ENCODE measurements at regions not wholly inside any gene's neighbourhood (a gene's known extent, or its start where the extent isn't known, plus 50 kb on each side); places are given as distances from the start of the nearest gene placed in this dataset.

DNA sequence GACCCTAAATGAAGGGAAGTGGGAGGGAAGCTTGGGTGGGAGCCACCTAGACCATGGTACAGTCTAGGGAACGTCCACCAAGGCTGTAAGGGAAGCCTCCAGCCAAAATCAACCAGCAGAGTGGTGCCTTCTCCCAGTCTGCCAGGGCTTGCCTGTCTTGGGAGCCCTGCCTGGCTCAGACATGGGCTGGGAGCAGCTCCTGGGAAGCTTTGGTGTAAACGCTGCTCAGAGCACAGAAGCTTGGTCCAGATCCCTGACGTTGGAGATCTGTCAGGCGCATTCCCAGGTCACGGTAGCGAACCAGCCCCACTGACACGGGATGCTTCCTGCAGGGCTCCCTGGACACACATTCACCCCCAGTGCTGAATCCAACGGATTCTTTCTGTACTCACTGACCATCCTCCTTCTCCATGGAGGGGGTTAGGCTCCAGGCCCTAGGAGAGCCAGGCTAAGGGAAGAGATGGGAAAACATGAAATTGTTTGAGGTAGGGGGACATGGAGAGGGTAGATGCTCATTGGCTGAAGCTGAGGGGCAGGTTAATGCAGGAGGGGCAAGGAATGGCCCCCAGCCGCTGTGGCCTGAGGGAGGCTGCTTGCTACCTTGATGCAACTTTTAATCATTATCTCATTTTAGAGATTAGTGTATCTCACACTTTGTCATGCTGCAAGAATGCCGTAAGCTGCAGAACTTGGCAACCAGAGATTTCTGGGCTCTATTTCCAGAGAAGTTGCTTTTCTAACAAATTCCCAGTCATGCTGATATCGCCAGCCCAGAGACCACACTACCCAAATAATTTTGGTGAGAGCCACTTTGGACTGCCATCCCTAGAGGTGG is 195.8 kb downstream of the UQCRFS1 start:
- Mint-ChIP-seq H3K9me3 (no peaks in the 10 kb centered on the region), H3K27ac (no peak overlapping the region), H3K27me3 (ENCODE audit: low read depth, poor library complexity) (peaks cover 60% of the 10 kb centered on the region), H3K4me1 (peaks cover 16% of the 10 kb centered on the region), H3K4me3 (no peak overlapping the region), H3K36me3 (ENCODE audit: low read depth) (no peaks in the 10 kb centered on the region)
- DNase-seq: no peak
- TF ChIP-seq, protein P1, sequence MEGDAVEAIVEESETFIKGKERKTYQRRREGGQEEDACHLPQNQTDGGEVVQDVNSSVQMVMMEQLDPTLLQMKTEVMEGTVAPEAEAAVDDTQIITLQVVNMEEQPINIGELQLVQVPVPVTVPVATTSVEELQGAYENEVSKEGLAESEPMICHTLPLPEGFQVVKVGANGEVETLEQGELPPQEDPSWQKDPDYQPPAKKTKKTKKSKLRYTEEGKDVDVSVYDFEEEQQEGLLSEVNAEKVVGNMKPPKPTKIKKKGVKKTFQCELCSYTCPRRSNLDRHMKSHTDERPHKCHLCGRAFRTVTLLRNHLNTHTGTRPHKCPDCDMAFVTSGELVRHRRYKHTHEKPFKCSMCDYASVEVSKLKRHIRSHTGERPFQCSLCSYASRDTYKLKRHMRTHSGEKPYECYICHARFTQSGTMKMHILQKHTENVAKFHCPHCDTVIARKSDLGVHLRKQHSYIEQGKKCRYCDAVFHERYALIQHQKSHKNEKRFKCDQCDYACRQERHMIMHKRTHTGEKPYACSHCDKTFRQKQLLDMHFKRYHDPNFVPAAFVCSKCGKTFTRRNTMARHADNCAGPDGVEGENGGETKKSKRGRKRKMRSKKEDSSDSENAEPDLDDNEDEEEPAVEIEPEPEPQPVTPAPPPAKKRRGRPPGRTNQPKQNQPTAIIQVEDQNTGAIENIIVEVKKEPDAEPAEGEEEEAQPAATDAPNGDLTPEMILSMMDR (IDR thresholded peaks at IDR 0.05): no peak

DNA sequence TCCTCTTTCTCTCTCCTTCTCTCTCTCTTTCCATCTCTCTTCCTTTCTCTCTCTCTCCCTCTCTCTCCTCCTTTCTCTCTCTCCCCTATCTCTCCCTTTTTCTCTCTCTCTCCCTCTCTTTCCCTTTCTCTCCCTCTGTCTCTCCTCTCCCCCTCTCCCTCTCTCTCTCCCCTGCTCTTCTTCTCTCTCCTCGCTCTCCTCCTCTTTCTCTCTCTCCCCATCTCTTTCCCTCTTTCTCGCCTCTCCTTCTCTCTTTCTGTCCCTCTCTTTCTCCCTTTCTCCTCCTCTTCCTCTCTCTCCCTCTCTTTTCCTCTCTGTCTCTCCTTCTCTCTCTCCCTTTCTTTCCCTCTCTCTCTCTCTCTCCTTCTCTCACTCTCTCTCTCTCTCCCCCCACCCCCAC is 196.6 kb downstream of the UQCRFS1 start:
- peaks cover 56% of the 10 kb centered on the region for H3K27me3 Mint-ChIP-seq (ENCODE audit: low read depth, poor library complexity)
- peaks cover 16% of the 10 kb centered on the region for H3K4me1 Mint-ChIP-seq
- DNase-seq: no peak
- no peak overlapping the region for H3K4me3 Mint-ChIP-seq
- H3K36me3 Mint-ChIP-seq (ENCODE audit: low read depth): no peaks in the 10 kb centered on the region
- no peaks in the 10 kb centered on the region for H3K9me3 Mint-ChIP-seq
- TF ChIP-seq, protein P1 (IDR thresholded peaks at IDR 0.05): no peak
- no peak overlapping the region for H3K27ac Mint-ChIP-seq

DNA sequence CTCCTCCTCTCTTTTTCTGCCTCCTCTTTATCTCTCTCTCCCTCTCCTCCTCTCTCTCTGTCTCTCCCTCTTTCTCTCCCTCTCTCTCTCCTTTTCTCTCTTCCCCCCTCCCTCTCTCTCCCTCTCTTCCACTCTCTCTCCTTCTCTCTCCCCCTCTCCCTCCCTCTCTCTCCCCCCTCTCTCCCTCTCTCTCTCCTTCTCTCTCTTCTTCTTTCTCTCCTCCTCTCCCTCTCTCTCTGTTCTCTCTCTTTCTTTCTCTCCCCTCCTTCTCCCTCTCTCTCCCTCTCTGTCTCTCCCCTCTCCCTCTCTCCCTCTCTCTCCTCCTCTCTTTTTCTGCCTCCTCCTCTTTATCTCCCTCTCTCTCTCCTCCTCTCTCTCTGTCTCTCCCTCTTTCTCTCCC is 197.4 kb downstream of the UQCRFS1 start:
- no peaks in the 10 kb centered on the region for H3K9me3 Mint-ChIP-seq
- peaks cover 54% of the 10 kb centered on the region for H3K27me3 Mint-ChIP-seq (ENCODE audit: low read depth, poor library complexity)
- DNase-seq: no peak
- peaks cover 16% of the 10 kb centered on the region for H3K4me1 Mint-ChIP-seq
- TF ChIP-seq, protein P1 (IDR thresholded peaks at IDR 0.05): no peak
- H3K36me3 Mint-ChIP-seq (ENCODE audit: low read depth): no peaks in the 10 kb centered on the region
- no peak overlapping the region for H3K4me3 Mint-ChIP-seq
- no peak overlapping the region for H3K27ac Mint-ChIP-seq

DNA sequence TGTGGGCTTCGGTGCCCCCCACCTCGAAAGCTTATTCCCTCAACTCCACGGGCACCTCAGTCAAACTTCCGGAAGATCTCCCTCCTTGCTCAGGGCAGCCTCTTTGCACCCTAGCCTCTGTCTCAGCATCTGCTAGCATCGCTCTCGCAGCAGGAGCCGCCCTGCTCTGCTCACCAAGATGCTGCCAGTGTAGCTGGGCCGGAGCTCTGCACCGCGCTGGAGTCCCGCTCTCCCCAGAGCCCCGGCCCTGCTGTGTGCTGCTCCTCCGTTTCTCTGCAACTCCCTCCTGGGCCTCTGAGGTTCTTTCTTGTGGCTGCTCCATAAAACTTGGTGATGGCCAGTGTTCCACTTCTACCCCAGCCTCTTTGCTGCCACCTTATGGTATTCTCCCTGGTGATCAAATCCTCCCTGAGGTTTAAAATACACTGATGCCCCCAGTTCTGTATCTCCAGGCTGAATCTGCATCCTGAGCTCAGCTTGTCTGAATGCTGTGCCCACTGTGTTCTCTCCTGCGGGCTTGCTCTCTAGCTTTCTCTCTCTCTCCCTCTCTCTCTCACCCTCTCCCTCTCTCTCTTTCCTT is 198.0 kb downstream of the UQCRFS1 start:
- H3K36me3 Mint-ChIP-seq (ENCODE audit: low read depth): no peaks in the 10 kb centered on the region
- no peak overlapping the region for H3K4me3 Mint-ChIP-seq
- peaks cover 16% of the 10 kb centered on the region for H3K4me1 Mint-ChIP-seq

DNA sequence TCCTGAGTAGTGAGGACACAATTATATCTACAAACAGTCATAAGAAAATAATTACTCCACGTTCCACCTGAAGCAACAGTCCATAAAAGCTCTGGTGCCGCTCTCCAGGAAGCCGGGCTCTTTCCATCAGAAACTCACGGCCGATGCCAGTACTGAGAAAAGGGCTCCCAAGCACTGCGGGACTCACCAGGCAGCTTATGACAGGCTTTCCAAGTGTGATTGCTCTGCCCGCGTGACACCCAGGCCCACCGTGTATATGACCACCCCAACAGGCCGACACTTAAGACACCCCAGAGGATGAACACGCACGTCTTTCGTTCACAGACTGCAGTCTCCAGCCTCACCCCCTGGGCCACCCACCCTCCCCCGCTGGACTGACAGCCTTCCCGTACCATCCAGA is 199.0 kb downstream of the UQCRFS1 start:
- peaks cover 51% of the 10 kb centered on the region for H3K27me3 Mint-ChIP-seq (ENCODE audit: low read depth, poor library complexity)
- TF ChIP-seq, protein P1 (IDR thresholded peaks at IDR 0.05): no peak
- no peak overlapping the region for H3K4me3 Mint-ChIP-seq

More for the DNA sequence above, 198.0 kb downstream of the UQCRFS1 start:
- Mint-ChIP-seq H3K9me3 (no peaks in the 10 kb centered on the region), H3K27me3 (ENCODE audit: low read depth, poor library complexity) (peaks cover 51% of the 10 kb centered on the region), H3K27ac (no peak overlapping the region)
- TF ChIP-seq, protein P1 (IDR thresholded peaks at IDR 0.05): no peak
- DNase-seq: no peak

More for the DNA sequence above, 199.0 kb downstream of the UQCRFS1 start:
- Mint-ChIP-seq H3K4me1 (peaks cover 16% of the 10 kb centered on the region), H3K9me3 (no peaks in the 10 kb centered on the region), H3K27ac (no peak overlapping the region), H3K36me3 (ENCODE audit: low read depth) (no peaks in the 10 kb centered on the region)
- no peak for DNase-seq
